GM23338 (cell line): ENCODE measurements at regions not wholly inside any gene's neighbourhood (a gene's known extent, or its start where the extent isn't known, plus 50 kb on each side); places are given as distances from the start of the nearest gene placed in this dataset.

ENCODE experiments used
- ATAC-seq: fragments of 200-7000 bp; cut with Tn5 transposase; 3 replicates; pipeline ENCODE4 v1.9.1; 2020
- DNase-seq: peaks from one replicate; pipeline ENCODE4 v3.0.0-alpha.2; 2015; ENCODE audit warnings: low spot score
- H2AFZ ChIP-seq: fragments of 200-600 bp; sonication (generic); 2 replicates; pipeline ENCODE4 v1.8.0; 2016; ENCODE audit warnings: antibody characterized with exemption, mild to moderate bottlenecking, moderate library complexity
- H3F3A ChIP-seq: fragments of 200-600 bp; sonication (generic); replicated peaks from 2 replicates; pipeline ENCODE4 v1.8.0; 2017; ENCODE audit warnings: antibody characterized with exemption, mixed run types, low read depth
- H3K27ac ChIP-seq: fragments of 200-600 bp; sonication (generic); 2 replicates; pipeline ENCODE4 v1.6.1; 2016; ENCODE audit warnings: low read depth
- H3K27me3 ChIP-seq: fragments of 200-600 bp; sonication (generic); 2 replicates; pipeline ENCODE4 v1.8.0; 2016; ENCODE audit warnings: mild to moderate bottlenecking, mixed run types, moderate library complexity; ENCODE audit not compliant: insufficient read depth
- H3K36me3 ChIP-seq: fragments of 200-600 bp; sonication (generic); 2 replicates; pipeline ENCODE4 v1.8.0; 2016; ENCODE audit warnings: mild to moderate bottlenecking; ENCODE audit not compliant: insufficient read depth
- H3K4me1 ChIP-seq: fragments of 200-600 bp; sonication (generic); 2 replicates; pipeline ENCODE4 v1.8.0; 2016; ENCODE audit warnings: mild to moderate bottlenecking, moderate library complexity; ENCODE audit not compliant: insufficient read depth
- H3K4me2 ChIP-seq: fragments of 200-600 bp; sonication (generic); 2 replicates; pipeline ENCODE4 v1.7.1; 2017; ENCODE audit warnings: mixed run types
- H3K4me3 ChIP-seq: fragments of 200-600 bp; sonication (generic); 2 replicates; pipeline ENCODE4 v1.6.1; 2016; ENCODE audit warnings: mixed run types
- H3K79me2 ChIP-seq: fragments of 200-600 bp; sonication (generic); replicated peaks from 2 replicates; pipeline ENCODE4 v1.8.0; 2017; ENCODE audit warnings: mild to moderate bottlenecking; ENCODE audit not compliant: insufficient read depth
- H3K9me2 ChIP-seq: fragments of 200-600 bp; sonication (generic); 2 replicates; pipeline ENCODE4 v1.8.0; 2017; ENCODE audit not compliant: insufficient read depth
- H4K20me1 ChIP-seq: fragments of 200-600 bp; sonication (generic); replicated peaks from 2 replicates; pipeline ENCODE4 v1.8.0; 2017; ENCODE audit warnings: mild to moderate bottlenecking; ENCODE audit not compliant: insufficient read depth
- H3K27ac Mint-ChIP-seq: 2 replicates; pipeline ENCODE4 v1.8.0; 2020; ENCODE audit warnings: inconsistent platforms, mild to moderate bottlenecking, moderate library complexity, mixed read lengths
- H3K27me3 Mint-ChIP-seq: 3 replicates; pipeline ENCODE4 v1.8.0; 2022; ENCODE audit warnings: low read depth, mild to moderate bottlenecking, moderate library complexity, mixed read lengths, inconsistent platforms; ENCODE audit not compliant: insufficient read depth, poor library complexity
- H3K36me3 Mint-ChIP-seq: 3 replicates; pipeline ENCODE4 v1.8.0; 2021; ENCODE audit warnings: low read depth, mild to moderate bottlenecking, inconsistent platforms, moderate library complexity, mixed read lengths
- H3K4me1 Mint-ChIP-seq: 3 replicates; pipeline ENCODE4 v1.8.0; 2020; ENCODE audit warnings: mild to moderate bottlenecking, inconsistent platforms, mixed read lengths
- H3K4me3 Mint-ChIP-seq: 3 replicates; pipeline ENCODE4 v1.8.0; 2021; ENCODE audit warnings: moderate library complexity, mild to moderate bottlenecking, inconsistent platforms, mixed read lengths
- H3K9me3 Mint-ChIP-seq: 3 replicates; pipeline ENCODE4 v1.8.0; 2020; ENCODE audit warnings: moderate library complexity, mild to moderate bottlenecking, inconsistent platforms, mixed read lengths
- CREB1 ChIP-seq: fragments of 250-450 bp; sonication (Bioruptor Pico); IDR thresholded peaks from 2 replicates; pipeline ENCODE4 v1.5.0; 2020; ENCODE audit warnings: low read depth, mild to moderate bottlenecking, moderate library complexity
- ETS1 ChIP-seq: IDR thresholded peaks from 2 replicates; pipeline ENCODE4 v1.6.1; 2016; ENCODE audit warnings: antibody characterized with exemption
- EZH2 ChIP-seq: fragments of 200-600 bp; sonication (generic); IDR thresholded peaks from one replicate; pipeline ENCODE4 v1.8.0; 2017; ENCODE audit warnings: antibody characterized with exemption, mild to moderate bottlenecking, low read depth; ENCODE audit not compliant: unreplicated experiment
- JUNB ChIP-seq: IDR thresholded peaks from one replicate; pipeline ENCODE4 v1.6.1; 2016; ENCODE audit warnings: antibody characterized with exemption; ENCODE audit not compliant: unreplicated experiment
- NANOG ChIP-seq: IDR thresholded peaks from 2 replicates; pipeline ENCODE4 v1.6.1; 2016; ENCODE audit warnings: antibody characterized with exemption, borderline replicate concordance
- POLR2AphosphoS5 ChIP-seq: IDR thresholded peaks from 2 replicates; pipeline ENCODE4 v1.6.1; 2016; ENCODE audit warnings: antibody characterized with exemption, low read depth
- REST ChIP-seq: IDR thresholded peaks from one replicate; pipeline ENCODE4 v1.6.1; 2018; ENCODE audit warnings: antibody characterized with exemption; ENCODE audit not compliant: unreplicated experiment
- STAT1 ChIP-seq: IDR thresholded peaks from one replicate; pipeline ENCODE4 v1.6.1; 2016; ENCODE audit warnings: antibody characterized with exemption; ENCODE audit not compliant: unreplicated experiment
- ZNF114 ChIP-seq: fragments of 250-450 bp; sonication (Bioruptor Pico); IDR thresholded peaks from 2 replicates; pipeline ENCODE4 v1.5.0; 2020; ENCODE audit warnings: mild to moderate bottlenecking, moderate library complexity
- ZNF462 ChIP-seq: fragments of 250-450 bp; sonication (Bioruptor Pico); IDR thresholded peaks from 2 replicates; pipeline ENCODE4 v1.5.0; 2020; ENCODE audit warnings: mild to moderate bottlenecking, moderate library complexity
- TF ChIP-seq, protein P1 (sequence below), 2 experiments: fragments of 200-600 bp in 1 of 2; sonication (generic) in 1 of 2; conservative IDR thresholded peaks; 2 replicates each; pipeline versions ENCODE4 v1.5.1 to v1.6.1; 2016 to 2017; ENCODE audit warnings: antibody characterized with exemption in 2 of 2, low read depth in 2 of 2, mild to moderate bottlenecking in 2 of 2, moderate library complexity in 1 of 2

GRCh38 chr4:22932326-22932725, 239.6 kb downstream of the GBA3 start:
- H4K20me1 ChIP-seq: no peaks in the 10 kb centered on the region
- no peaks in the 10 kb centered on the region; the same call in 1 of the 2 replicates for H3K9me2 ChIP-seq
- no peak overlapping the region for H3K27ac ChIP-seq
- ATAC-seq (no peak), DNase-seq (no peak)
- no peak overlapping the region for H3K27ac Mint-ChIP-seq
- H3K27me3 Mint-ChIP-seq: no peaks in the 10 kb centered on the region
- H3K27me3 ChIP-seq: no peaks in the 10 kb centered on the region
- H3K79me2 ChIP-seq: no peaks in the 10 kb centered on the region
- no peaks in the 10 kb centered on the region; the same call in 2 of the 3 replicates for H3K9me3 Mint-ChIP-seq
- H3K4me1 Mint-ChIP-seq: no peaks in the 10 kb centered on the region
- no peak overlapping the region for H3K4me3 Mint-ChIP-seq
- no peak overlapping the region for H2AFZ ChIP-seq
- H3K36me3 ChIP-seq: no peaks in the 10 kb centered on the region
- no peak for TF ChIP-seq ZNF462
- TF ChIP-seq CREB1 (CRISPR knock-in tag): no peak
- no peak for TF ChIP-seq POLR2AphosphoS5
- no peak for TF ChIP-seq ETS1
- TF ChIP-seq REST: no peak
- TF ChIP-seq EZH2: no peak
- TF ChIP-seq ZNF114 (CRISPR knock-in tag): no peak
- TF ChIP-seq JUNB: no peak
- TF ChIP-seq, protein P1, sequence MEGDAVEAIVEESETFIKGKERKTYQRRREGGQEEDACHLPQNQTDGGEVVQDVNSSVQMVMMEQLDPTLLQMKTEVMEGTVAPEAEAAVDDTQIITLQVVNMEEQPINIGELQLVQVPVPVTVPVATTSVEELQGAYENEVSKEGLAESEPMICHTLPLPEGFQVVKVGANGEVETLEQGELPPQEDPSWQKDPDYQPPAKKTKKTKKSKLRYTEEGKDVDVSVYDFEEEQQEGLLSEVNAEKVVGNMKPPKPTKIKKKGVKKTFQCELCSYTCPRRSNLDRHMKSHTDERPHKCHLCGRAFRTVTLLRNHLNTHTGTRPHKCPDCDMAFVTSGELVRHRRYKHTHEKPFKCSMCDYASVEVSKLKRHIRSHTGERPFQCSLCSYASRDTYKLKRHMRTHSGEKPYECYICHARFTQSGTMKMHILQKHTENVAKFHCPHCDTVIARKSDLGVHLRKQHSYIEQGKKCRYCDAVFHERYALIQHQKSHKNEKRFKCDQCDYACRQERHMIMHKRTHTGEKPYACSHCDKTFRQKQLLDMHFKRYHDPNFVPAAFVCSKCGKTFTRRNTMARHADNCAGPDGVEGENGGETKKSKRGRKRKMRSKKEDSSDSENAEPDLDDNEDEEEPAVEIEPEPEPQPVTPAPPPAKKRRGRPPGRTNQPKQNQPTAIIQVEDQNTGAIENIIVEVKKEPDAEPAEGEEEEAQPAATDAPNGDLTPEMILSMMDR (conservative IDR thresholded peaks at IDR 0.05; ENCODE audit: low read depth in 2 of 2): no peak
- TF ChIP-seq NANOG: no peak
- TF ChIP-seq STAT1: no peak
- no peaks in the 10 kb centered on the region for H3F3A ChIP-seq
- H3K4me3 ChIP-seq: no peak overlapping the region
- no peak overlapping the region for H3K4me2 ChIP-seq
- no peaks in the 10 kb centered on the region for H3K4me1 ChIP-seq
- H3K36me3 Mint-ChIP-seq: no peaks in the 10 kb centered on the region
